HUES6 (cell line): ENCODE measurements at regions not wholly inside any gene's neighbourhood (a gene's known extent, or its start where the extent isn't known, plus 50 kb on each side); places are given as distances from the start of the nearest gene placed in this dataset.

Source experiments
- H3K27ac ChIP-seq: 2 replicates; pipeline ENCODE4 v1.7.0; 2013; ENCODE audit warnings: low read depth, mild to moderate bottlenecking, low read length, inconsistent platforms
- H3K27me3 ChIP-seq: 2 replicates; pipeline ENCODE4 v1.6.1; 2013; ENCODE audit warnings: low read length; ENCODE audit not compliant: control insufficient read depth, insufficient read depth
- H3K36me3 ChIP-seq: 2 replicates; pipeline ENCODE4 v1.6.1; 2013; ENCODE audit warnings: low read length; ENCODE audit not compliant: control insufficient read depth, insufficient read depth
- H3K4me1 ChIP-seq: 2 replicates; pipeline ENCODE4 v1.6.1; 2013; ENCODE audit warnings: low read length; ENCODE audit not compliant: control insufficient read depth, insufficient read depth
- H3K4me3 ChIP-seq: 2 replicates; pipeline ENCODE4 v1.5.1; 2013; ENCODE audit warnings: low read depth, low read length
- H3K9ac ChIP-seq: one replicate; pipeline ENCODE4 v1.6.1; 2013; ENCODE audit warnings: mild to moderate bottlenecking, low read length
- H3K9me3 ChIP-seq: 2 replicates; pipeline ENCODE4 v1.6.1; 2013; ENCODE audit warnings: low read depth, low read length; ENCODE audit not compliant: control insufficient read depth, insufficient read depth

DNA sequence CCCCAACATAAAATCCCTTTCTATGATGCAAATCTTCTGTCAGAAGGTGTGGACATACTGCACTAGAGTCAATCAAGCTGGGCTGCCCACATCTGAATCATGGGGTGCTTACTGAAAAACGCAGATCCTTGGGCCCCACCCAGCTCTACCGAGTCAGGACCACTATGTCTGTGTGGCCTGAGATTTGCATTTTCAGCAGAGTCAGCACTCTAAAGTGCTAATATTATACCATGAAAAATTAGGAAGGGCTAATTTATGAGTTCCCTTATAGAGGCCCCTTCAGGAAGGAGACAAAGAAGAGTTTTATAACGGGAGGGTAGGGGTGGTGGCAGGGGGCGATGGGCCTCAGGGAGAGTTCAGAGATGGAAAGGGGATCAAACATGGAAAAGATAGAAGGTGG lies 163.3 kb upstream of the NABP1 start:
- Histone ChIP-seq H3K36me3 (no peaks in the 10 kb centered on the region), H3K27me3 (no peaks in the 10 kb centered on the region), H3K9ac (no peak overlapping the region), H3K9me3 (no peaks in the 10 kb centered on the region), H3K27ac (no peak overlapping the region), H3K4me1 (no peaks in the 10 kb centered on the region), H3K4me3 (no peak overlapping the region)

- Histone ChIP-seq H3K4me3 (no peak overlapping the region), H3K27ac (no peak overlapping the region), H3K36me3 (no peaks in the 10 kb centered on the region), H3K4me1 (no peaks in the 10 kb centered on the region), H3K27me3 (no peaks in the 10 kb centered on the region), H3K9ac (no peak overlapping the region), H3K9me3 (no peaks in the 10 kb centered on the region)
These were observed 162.4 kb upstream of the NABP1 start for GRCh38 chr2:191515551-191515950.

- H3K36me3 ChIP-seq = no peaks in the 10 kb centered on the region
- H3K4me3 ChIP-seq = no peak overlapping the region
- no peaks in the 10 kb centered on the region for H3K27me3 ChIP-seq
- no peaks in the 10 kb centered on the region for H3K4me1 ChIP-seq
- H3K27ac ChIP-seq = no peak overlapping the region
- no peaks in the 10 kb centered on the region for H3K9me3 ChIP-seq
- no peak overlapping the region for H3K9ac ChIP-seq
These were observed 161.7 kb upstream of the NABP1 start for GRCh38 chr2:191516260-191516659.

DNA sequence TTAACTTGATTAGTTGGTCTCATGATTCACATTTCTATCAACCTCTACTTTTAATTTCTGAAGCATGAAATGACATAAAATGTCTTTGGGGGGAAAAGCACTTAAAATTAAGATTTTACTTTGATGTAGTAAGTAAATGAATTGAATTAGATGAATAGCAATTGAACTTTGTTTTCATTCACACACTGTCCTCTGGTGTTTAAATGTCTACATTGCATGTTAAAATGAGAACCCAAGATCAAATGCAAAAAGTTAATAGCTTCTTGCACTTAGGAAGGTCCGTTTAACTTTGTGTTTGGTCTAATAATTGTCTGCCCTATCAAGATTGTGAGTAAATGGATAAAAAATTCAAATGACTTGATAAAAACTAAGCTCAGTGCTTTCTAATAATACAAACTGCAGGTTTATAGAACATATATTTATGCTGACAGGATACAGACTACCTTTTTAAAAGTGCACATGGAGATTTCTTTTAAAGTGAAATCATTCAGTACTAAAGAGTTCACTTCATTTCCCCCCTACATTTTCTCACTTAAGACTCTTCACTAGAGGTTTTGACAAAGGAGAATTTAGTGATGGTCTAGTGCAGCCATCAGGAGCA lies 156.2 kb upstream of the NABP1 start:
- no peaks in the 10 kb centered on the region for H3K36me3 ChIP-seq
- H3K9ac ChIP-seq = no peak overlapping the region
- no peak overlapping the region for H3K4me3 ChIP-seq
- no peaks in the 10 kb centered on the region for H3K9me3 ChIP-seq
- H3K27ac ChIP-seq = no peak overlapping the region
- no peaks in the 10 kb centered on the region for H3K4me1 ChIP-seq
- no peaks in the 10 kb centered on the region for H3K27me3 ChIP-seq

GRCh38 chr2:191522478-191523120 lies 155.3 kb upstream of the NABP1 start:
- no peaks in the 10 kb centered on the region for H3K36me3 ChIP-seq
- no peak overlapping the region for H3K9ac ChIP-seq
- no peaks in the 10 kb centered on the region for H3K27me3 ChIP-seq
- H3K4me3 ChIP-seq = no peak overlapping the region
- H3K4me1 ChIP-seq = no peaks in the 10 kb centered on the region
- H3K27ac ChIP-seq = no peak overlapping the region
- no peaks in the 10 kb centered on the region for H3K9me3 ChIP-seq

DNA sequence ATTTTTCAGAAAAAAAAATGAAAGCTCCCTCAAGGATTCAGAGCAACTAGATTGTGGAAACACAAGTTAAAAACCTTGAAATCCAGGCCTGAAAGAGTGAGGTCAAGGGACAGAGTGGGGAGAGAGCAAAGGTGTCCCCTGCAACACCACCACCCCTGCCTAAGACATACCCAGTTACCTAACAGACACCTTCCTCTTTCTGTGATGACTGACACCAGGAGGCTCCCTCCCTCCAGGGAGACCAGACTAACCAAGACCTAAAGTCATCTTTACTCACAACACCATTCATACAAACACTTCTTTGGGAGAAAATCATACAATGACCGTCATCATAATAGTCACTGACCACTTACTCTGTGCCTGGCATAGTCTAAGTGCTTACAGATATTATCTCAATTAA lies 151.8 kb upstream of the NABP1 start:
- no peaks in the 10 kb centered on the region for H3K36me3 ChIP-seq
- H3K9me3 ChIP-seq = no peaks in the 10 kb centered on the region
- no peak overlapping the region for H3K9ac ChIP-seq
- no peaks in the 10 kb centered on the region for H3K27me3 ChIP-seq
- H3K4me1 ChIP-seq = no peaks in the 10 kb centered on the region
- H3K4me3 ChIP-seq = no peak overlapping the region
- no peak overlapping the region for H3K27ac ChIP-seq

GRCh38 chr2:191526536-191526935 lies 151.4 kb upstream of the NABP1 start:
- Histone ChIP-seq H3K4me3 (no peak overlapping the region), H3K27ac (no peak overlapping the region), H3K36me3 (no peaks in the 10 kb centered on the region), H3K9me3 (no peaks in the 10 kb centered on the region), H3K9ac (no peak overlapping the region), H3K27me3 (no peaks in the 10 kb centered on the region), H3K4me1 (no peaks in the 10 kb centered on the region)

GRCh38 chr2:191526953-191527556 lies 150.9 kb upstream of the NABP1 start:
- Histone ChIP-seq H3K9ac (no peak overlapping the region), H3K4me1 (no peaks in the 10 kb centered on the region), H3K36me3 (no peaks in the 10 kb centered on the region), H3K27me3 (no peaks in the 10 kb centered on the region), H3K27ac (no peak overlapping the region), H3K9me3 (no peaks in the 10 kb centered on the region), H3K4me3 (no peak overlapping the region)

DNA sequence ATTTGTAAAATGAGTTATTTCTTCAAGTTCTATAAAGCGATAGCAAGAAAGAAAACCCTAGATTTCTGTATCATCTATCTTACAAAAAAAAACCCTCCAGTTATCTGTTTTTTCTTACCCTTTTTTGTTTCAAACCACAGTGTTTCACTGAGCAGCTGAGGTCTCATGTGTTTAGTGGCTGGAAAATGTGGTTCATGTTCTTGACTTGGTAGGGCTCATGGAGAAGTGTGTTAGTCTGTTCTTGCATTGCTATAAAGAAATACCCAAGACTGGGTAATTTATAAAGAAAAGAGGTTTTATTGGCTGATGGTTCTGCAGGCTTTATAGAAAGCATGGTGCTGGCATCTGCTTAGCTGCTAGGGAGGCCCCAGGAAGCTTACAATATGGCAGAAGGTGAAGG lies 147.3 kb upstream of the NABP1 start:
- H3K27me3 ChIP-seq = no peaks in the 10 kb centered on the region
- no peak overlapping the region for H3K27ac ChIP-seq
- H3K4me3 ChIP-seq = no peak overlapping the region

DNA sequence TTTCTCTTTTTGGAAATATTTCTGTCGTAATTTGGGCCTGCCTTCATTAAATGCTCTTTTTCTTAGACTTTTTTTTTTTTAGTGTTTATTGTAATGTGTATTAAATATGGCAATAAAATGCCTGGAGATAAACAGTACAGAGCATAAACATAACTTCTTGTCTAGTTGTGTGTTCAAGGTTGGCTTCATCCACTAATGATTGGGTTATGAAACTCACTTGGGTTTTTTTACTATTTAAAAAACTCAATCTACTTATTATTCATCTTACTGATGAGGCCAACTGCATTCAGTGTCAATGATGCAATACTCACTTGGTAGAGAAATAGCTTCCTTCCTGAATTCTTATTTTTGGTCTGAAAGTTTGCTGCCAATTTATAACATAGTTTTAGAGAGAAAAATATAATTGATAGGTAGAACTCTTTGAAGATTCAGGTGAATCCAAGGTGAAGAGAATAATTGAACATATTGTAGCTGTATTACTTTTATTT lies 144.2 kb upstream of the NABP1 start:
- H3K27ac ChIP-seq = no peak overlapping the region
- no peak overlapping the region for H3K9ac ChIP-seq
- peaks cover 7% of the 10 kb centered on the region for H3K4me1 ChIP-seq
- H3K4me3 ChIP-seq = no peak overlapping the region
- H3K36me3 ChIP-seq = no peaks in the 10 kb centered on the region
- H3K9me3 ChIP-seq = no peaks in the 10 kb centered on the region
- no peaks in the 10 kb centered on the region for H3K27me3 ChIP-seq

More for the DNA sequence above, 147.3 kb upstream of the NABP1 start:
- Histone ChIP-seq H3K9ac (no peak overlapping the region), H3K9me3 (no peaks in the 10 kb centered on the region), H3K36me3 (no peaks in the 10 kb centered on the region), H3K4me1 (no peaks in the 10 kb centered on the region)

- Histone ChIP-seq H3K9me3 (no peaks in the 10 kb centered on the region), H3K4me3 (no peak overlapping the region), H3K27ac (no peak overlapping the region), H3K27me3 (no peaks in the 10 kb centered on the region), H3K36me3 (no peaks in the 10 kb centered on the region), H3K4me1 (peaks cover 10% of the 10 kb centered on the region), H3K9ac (no peak overlapping the region)
These were observed 140.0 kb upstream of the NABP1 start for GRCh38 chr2:191537921-191538320.
